Uterus (tissue), 3 donors: ENCODE measurements at regions not wholly inside any gene's neighbourhood (a gene's known extent, or its start where the extent isn't known, plus 50 kb on each side); places are given as distances from the start of the nearest gene placed in this dataset.

Experiments
- DNase-seq, 2 donors: peaks; one replicate each; pipeline ENCODE4 v3.0.0-alpha.2; 2019 to 2020
- H3K27ac ChIP-seq, 2 donors: fragments of 200-600 bp; sonication (generic); 1 replicate in 1 of 2; 2 replicates in 1 of 2; pipeline ENCODE4 v1.5.1; 2016 to 2018
- H3K27me3 ChIP-seq, 2 donors: fragments of 200-600 bp; sonication (generic); one replicate each; pipeline ENCODE4 v1.5.1; 2018 to 2019; ENCODE audit warnings: control low read depth in 1 of 2
- H3K36me3 ChIP-seq, 2 donors: fragments of 200-600 bp; sonication (generic); one replicate each; pipeline ENCODE4 v1.5.1; 2019; ENCODE audit warnings: control low read depth in 1 of 2
- H3K4me1 ChIP-seq, 2 donors: fragments of 200-600 bp; sonication (generic); one replicate each; pipeline ENCODE4 v1.5.1; 2018 to 2019; ENCODE audit warnings: control low read depth in 1 of 2
- H3K4me3 ChIP-seq, 2 donors: fragments of 200-600 bp; sonication (generic); 1 replicate in 1 of 2; 2 replicates in 1 of 2; pipeline ENCODE4 v1.5.1; 2018 to 2019; ENCODE audit warnings: mild to moderate bottlenecking in 1 of 2
- H3K9me3 ChIP-seq, 2 donors: fragments of 200-600 bp; sonication (generic); one replicate each; pipeline ENCODE4 v1.5.1; 2019; ENCODE audit warnings: control low read depth in 1 of 2
- POLR2A ChIP-seq, 2 donors: fragments of 450-650 bp; IDR thresholded peaks; one replicate each; pipeline ENCODE4 v1.6.1; 2016; ENCODE audit warnings: antibody characterized with exemption in 2 of 2, mild to moderate bottlenecking in 1 of 2, moderate library complexity in 1 of 2
- intact Hi-C: fragments of 100-400 bp; cut with DNase I; formaldehyde crosslinking; loops from one replicate; pipeline ENCODE4 v1.15.1; 2023; ENCODE audit warnings: low total_unique reads
- TF ChIP-seq, protein P1 (sequence below), 4 experiments: fragments of 200-600 bp in 2 of 4; fragments of 450-650 bp in 2 of 4; sonication (generic) in 2 of 4; IDR thresholded peaks; one replicate each; pipeline ENCODE4 v1.5.1; 2016 to 2019; ENCODE audit warnings: antibody characterized with exemption in 4 of 4, mild to moderate bottlenecking in 2 of 4, moderate library complexity in 1 of 4
- donor health status: DM: yes; HTN: yes; CAD: no.

DNA sequence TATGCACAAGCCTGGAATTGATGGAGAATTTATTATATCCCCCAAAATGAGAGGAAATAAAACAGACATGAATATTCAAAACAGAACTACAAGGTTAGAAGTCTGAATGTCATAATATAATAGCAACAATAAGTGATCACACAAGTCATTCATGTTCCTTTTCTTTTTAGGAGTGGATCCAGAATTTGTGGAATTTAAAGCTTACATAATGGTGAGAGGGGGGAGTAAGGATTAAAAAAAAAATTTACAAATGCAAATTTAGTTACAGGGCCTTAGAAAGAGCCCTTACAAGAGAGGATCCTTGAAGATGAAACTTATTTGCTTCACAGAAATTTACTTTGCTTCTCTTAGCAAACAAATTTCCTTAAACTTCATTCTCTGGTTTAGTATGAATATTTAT, 716.1 kb upstream of the CXADR start:
- Histone ChIP-seq H3K27me3 (no peaks in the 10 kb centered on the region), H3K9me3 (no peaks in the 10 kb centered on the region), H3K4me3 (no peak overlapping the region), H3K36me3 (no peaks in the 10 kb centered on the region), H3K4me1 (no peaks in the 10 kb centered on the region), H3K27ac (no peak overlapping the region)
- no peak for DNase-seq
- intact Hi-C loops, result no loop called here
- TF ChIP-seq, protein P1, sequence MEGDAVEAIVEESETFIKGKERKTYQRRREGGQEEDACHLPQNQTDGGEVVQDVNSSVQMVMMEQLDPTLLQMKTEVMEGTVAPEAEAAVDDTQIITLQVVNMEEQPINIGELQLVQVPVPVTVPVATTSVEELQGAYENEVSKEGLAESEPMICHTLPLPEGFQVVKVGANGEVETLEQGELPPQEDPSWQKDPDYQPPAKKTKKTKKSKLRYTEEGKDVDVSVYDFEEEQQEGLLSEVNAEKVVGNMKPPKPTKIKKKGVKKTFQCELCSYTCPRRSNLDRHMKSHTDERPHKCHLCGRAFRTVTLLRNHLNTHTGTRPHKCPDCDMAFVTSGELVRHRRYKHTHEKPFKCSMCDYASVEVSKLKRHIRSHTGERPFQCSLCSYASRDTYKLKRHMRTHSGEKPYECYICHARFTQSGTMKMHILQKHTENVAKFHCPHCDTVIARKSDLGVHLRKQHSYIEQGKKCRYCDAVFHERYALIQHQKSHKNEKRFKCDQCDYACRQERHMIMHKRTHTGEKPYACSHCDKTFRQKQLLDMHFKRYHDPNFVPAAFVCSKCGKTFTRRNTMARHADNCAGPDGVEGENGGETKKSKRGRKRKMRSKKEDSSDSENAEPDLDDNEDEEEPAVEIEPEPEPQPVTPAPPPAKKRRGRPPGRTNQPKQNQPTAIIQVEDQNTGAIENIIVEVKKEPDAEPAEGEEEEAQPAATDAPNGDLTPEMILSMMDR (IDR thresholded peaks at IDR 0.05), result no peak
- TF ChIP-seq POLR2A (IDR thresholded peaks at IDR 0.05), result no peak

DNA sequence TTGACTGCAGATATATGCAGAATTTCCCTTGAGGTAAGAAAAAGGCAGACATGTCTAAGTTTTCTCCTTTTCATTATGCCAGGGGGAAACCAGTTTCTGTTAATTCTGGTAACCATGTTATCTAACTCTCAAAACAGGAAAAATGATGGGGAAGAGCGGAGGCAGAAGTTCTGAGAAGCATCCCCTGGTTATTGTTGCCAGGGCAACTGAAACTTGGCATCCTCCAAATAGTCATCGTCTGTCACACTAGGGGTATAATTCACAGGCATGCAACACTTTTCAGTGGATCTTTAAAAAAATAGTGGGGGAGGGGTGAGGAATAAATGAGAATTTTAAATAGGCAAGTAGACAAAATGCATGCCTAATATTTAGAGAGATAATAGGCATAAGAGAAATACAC, 715.3 kb upstream of the CXADR start:
- TF ChIP-seq POLR2A (IDR thresholded peaks at IDR 0.05), result no peak
- TF ChIP-seq, protein P1 (IDR thresholded peaks at IDR 0.05), result no peak
- H3K4me3 ChIP-seq, result no peak overlapping the region
- H3K27ac ChIP-seq, result no peak overlapping the region
- H3K4me1 ChIP-seq, result no peaks in the 10 kb centered on the region
- no peaks in the 10 kb centered on the region for H3K9me3 ChIP-seq
- intact Hi-C loops, result no loop called here
- H3K36me3 ChIP-seq, result no peaks in the 10 kb centered on the region
- no peaks in the 10 kb centered on the region for H3K27me3 ChIP-seq
- DNase-seq, result no peak

DNA sequence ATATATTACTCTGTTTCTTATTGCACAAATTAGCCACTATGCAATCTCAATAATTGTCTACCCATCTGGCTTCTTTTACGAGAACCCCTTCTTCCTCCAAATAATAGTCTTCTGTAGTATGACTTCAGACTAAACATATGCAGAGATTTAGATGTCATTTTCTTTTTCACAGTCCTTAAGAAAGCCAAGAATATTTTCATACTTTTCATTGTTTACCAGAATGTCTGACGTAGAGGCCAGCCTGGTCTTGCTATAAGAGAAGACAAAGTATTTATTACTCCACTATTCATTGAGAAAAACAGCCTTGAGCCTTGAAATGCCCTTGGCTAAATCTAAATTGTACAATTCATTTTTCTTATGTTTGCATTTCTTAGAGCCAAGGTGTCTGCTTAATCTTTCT, 714.9 kb upstream of the CXADR start:
- no peak for TF ChIP-seq POLR2A (IDR thresholded peaks at IDR 0.05)
- TF ChIP-seq, protein P1 (IDR thresholded peaks at IDR 0.05), result no peak
- Histone ChIP-seq H3K4me1 (no peaks in the 10 kb centered on the region), H3K9me3 (no peaks in the 10 kb centered on the region), H3K27ac (no peak overlapping the region), H3K36me3 (no peaks in the 10 kb centered on the region), H3K4me3 (no peak overlapping the region), H3K27me3 (no peaks in the 10 kb centered on the region)
- DNase-seq, result no peak
- intact Hi-C loops, result no loop called here

DNA sequence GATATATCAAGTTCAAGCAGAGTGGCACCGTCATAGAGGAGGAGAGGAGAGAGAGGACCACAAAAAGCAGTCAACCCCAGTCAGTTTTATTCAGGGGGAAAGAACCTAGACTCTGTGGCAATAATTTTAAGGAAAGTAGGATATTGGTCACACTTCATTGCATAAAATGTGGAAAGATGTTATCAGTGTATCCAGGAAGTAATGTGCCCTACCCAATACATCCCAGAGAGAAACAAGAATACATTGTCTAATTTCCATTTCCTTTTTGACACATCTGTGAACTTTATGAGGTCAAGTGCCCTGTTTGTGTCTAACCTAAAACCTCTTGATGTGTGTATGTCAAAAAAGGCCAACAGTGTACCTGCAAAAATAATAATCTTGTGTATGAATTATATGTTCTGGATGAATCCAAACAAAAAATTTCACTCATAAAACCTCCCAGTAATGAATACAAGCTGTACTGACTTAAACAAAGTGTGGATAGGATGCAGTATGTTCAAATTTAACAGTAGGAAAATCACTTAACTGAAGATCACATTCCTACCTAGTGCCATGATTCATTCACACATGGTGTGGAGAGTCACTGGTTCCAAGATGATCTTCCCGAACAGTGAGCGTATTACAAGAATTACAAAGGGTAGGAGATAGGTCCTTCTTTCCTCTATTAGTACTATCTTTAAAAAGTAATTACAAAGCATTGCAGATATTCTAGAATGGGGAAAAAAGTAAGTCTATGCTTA, 712.1 kb upstream of the CXADR start:
- Histone ChIP-seq H3K27me3 (no peaks in the 10 kb centered on the region), H3K4me3 (no peak overlapping the region), H3K36me3 (no peaks in the 10 kb centered on the region), H3K4me1 (no peaks in the 10 kb centered on the region), H3K9me3 (peaks cover 0 to 6% of the 10 kb centered on the region in 2 donors), H3K27ac (no peak overlapping the region)
- intact Hi-C loops, result no loop called here
- TF ChIP-seq POLR2A (IDR thresholded peaks at IDR 0.05), result no peak
- TF ChIP-seq, protein P1 (IDR thresholded peaks at IDR 0.05), result no peak
- no peak for DNase-seq

DNA sequence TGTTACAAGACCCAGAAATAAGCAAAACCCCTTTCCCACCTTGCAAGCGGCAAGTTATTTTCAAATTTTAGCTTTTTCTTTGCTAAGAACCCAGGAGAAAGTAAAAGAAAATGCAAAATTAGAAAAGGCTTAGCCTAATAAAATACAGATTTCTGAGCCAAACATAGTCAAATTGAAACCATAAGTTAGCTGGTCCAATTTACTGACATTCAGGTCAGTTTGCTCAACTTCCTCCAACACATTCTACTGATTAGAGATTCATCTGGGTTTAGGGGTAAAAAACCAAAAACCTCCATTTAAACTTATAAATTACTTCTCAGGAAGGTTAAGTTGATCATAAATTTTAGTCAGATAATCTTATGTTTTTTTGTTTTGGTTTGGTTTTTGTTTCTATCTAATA, 701.8 kb upstream of the CXADR start:
- peak overlapping the region; percentile 10 to 54 for H3K27ac ChIP-seq
- DNase-seq, result no peak
- no peaks in the 10 kb centered on the region for H3K36me3 ChIP-seq
- intact Hi-C loops, result no loop called here
- no peak overlapping the region for H3K4me3 ChIP-seq
- TF ChIP-seq, protein P1 (IDR thresholded peaks at IDR 0.05), result no peak
- TF ChIP-seq POLR2A (IDR thresholded peaks at IDR 0.05), result no peak
- H3K4me1 ChIP-seq, result no peaks in the 10 kb centered on the region
- no peaks in the 10 kb centered on the region for H3K27me3 ChIP-seq
- no peaks in the 10 kb centered on the region for H3K9me3 ChIP-seq
